NCI-H2107 treated with DMSO at 0.1 percent for 48 hours (cell line): ENCODE measurements at regions not wholly inside any gene's neighbourhood (a gene's known extent, or its start where the extent isn't known, plus 50 kb on each side); places are given as distances from the start of the nearest gene placed in this dataset.

Experiments used
- DNase-seq: peaks from one replicate; lab custom pipeline; 2025; ENCODE audit not compliant: unreplicated experiment; lab: John Stamatoyannopoulos, UW

DNA sequence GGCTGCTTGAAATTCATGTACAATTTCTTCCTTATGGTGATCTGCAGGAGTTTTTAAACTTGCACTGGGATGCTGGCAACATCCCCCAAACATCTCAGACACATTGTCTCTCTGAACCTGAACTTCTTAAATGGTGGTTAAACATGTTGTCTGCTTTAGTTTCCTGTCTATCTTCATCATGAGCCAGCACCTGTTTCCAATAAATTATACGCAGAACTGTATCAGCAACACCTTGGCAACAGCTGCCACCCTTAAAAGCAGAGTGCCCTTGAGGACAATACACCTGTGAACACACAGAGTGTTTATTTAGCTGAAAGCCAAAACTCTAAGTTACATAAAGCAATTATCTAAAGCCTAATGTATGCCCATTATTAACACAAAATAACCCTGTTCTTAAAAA lies 242.9 kb downstream of the WNT5A start:
- peak; percentile 86 for DNase-seq

DNA sequence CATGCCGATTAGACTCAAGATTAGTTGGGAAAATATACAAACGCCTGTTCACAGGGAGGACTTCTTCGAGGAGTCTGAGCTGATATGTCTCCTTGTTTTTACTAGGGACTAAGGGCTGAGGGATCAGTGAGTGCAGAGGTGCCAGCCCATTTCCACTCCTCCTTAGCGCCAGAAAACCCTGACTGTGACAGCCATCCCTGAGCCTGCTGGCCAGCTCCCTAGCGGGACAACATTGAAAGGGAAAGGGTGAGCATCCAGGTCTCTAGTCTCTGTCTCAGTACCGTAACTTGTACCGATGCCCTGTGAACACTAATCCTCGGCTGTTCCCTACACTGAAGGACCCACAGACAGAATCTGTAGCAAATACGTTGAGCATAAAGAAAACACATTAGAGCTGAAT lies 243.4 kb downstream of the WNT5A start:
- DNase-seq, result no peak

- no peak for DNase-seq
Measured at GRCh38 chr3:55242921-55243320, 244.2 kb downstream of the WNT5A start.

- DNase-seq, result no peak
Measured at GRCh38 chr3:55241098-55241497, 246.0 kb downstream of the WNT5A start.

GRCh38 chr3:55235416-55235815 lies 251.7 kb downstream of the WNT5A start:
- no peak for DNase-seq

DNA sequence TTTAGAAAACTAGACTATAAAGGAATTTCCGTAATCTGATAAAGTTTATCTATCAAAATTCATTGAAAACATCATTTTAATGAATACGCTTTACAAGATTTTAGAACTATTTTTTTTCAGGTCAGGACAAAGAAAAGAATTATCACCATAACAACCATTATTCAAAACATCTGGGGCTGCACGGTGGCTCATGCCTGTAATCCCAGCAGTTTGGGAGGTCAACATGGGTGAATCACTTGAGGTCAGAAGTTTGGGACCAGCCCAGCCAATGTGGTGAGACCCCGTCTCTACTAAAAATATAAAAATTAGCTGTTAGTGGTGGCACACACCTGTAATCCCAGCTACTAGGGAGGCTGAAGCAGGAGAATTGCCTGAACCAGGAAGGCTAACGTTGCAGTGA lies 260.4 kb downstream of the WNT5A start:
- no peak for DNase-seq

DNA sequence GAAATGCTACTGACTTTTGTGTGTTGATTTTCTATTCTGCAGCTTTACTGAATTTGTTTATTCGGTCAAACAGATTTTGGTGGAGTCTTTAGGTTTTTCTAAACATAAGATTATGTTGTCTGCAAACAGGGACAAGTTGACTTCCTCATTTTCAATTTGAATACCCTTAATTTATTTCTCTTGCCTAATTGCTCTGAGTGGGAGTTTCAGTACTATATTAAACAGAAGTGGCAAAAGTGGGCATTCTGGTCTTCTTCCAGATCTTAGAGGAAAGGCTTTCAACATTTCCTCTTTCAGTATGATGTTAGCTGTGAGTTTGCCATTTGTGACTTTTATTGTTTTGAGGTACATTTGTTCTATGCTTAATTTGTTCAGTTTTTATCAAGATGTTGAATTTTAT lies 268.5 kb downstream of the WNT5A start:
- no peak for DNase-seq

DNA sequence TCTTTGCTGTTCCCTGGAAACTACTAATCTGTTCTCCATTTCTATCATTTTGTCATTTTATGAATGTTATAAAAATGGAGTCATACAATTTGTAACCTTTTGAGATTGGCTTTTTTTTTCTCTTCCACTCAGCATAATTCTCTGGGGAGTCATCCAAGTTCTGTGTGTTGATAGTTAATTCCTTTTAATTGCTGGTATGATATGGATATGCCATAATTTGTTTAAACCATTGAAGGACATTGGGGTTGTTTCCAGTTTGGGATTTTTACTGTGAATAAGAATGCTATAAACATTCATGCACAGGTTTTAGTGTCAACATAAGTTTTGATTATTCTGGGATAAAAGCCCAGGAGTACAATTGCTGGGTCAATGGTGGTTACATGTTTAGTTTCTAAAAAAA lies 279.4 kb downstream of the WNT5A start:
- DNase-seq, result no peak

- DNase-seq, result no peak
Measured at GRCh38 chr3:55205990-55206389, 278.1 kb upstream of the LRTM1 start.

DNA sequence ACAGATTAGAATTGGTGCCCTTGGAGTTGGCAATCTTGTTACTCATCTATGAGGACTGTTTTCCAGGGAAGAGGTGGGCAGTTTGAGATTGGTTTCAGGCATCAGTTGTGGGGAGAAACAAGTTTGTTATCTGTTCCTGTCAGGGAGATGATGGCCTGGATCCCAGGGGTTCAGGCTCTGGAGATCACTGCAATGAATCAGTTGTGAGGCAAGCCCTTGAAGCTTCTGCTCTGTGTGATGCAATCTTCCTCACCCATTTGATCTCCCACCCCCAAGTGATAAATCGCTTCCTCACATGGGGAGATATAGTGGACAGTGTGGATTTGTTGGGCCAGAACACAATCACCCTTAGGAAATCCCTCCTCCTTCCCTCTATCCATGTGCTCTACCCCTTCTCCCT lies 276.6 kb upstream of the LRTM1 start:
- DNase-seq, result no peak

DNA sequence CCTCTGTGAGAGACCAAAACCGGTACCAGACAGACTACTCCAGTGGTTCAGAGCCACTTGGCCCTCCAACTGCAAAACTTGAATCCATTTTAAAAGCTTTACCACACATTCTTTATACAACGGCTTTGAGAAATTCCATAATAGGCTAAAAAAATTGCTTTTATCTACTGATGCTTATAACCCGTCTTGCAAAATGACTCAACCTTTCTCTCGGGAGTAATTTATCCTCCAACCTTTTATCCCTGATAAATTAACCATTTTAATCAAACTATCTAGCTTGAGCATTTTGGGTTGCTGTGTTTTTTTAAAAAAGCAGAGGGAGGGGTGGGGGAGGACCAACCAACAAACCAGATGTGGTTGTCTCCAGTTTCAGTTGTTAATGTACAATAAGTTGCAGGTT lies 275.7 kb upstream of the LRTM1 start:
- no peak for DNase-seq

GRCh38 chr3:55203006-55203405 lies 275.1 kb upstream of the LRTM1 start:
- DNase-seq, result no peak

DNA sequence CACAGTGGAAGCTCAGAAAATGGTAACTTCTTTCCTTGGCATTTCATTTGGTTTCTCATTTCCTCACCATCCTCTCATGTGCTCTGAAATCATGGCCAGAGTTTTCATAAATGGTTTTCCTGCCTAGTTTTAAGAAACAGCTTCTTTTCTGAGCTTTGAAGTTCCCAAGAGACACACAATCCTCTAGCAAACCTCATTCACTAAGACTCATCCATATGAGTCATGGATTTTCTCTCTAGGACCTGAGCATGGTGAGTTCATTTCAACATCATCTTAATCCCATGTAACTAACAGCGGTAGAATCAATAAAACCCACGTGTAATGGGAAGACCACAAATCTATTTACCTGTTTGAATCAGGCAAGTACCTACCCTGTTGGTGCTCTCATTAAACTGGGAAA lies 274.5 kb upstream of the LRTM1 start:
- no peak for DNase-seq

- no peak for DNase-seq
Measured at GRCh38 chr3:55201779-55202178, 273.9 kb upstream of the LRTM1 start.

DNA sequence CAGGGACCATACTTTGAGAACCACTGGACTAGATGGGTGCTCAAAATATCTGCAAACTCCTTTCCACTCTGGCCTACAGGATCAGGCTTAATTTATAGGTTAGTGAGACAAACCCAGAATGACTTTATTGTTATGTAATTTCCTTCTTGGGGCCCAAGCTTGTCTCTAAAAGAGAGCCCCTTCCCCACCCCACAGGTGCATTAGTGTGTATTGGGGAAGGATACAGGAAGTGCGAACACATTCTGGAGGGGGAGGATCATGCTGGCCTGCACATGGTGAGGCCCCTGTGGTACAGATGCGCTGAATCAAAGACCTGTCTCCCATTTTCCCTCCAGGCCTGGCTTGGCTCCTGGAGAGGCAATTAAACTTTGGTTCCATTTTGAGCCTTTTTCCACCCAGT lies 273.0 kb upstream of the LRTM1 start:
- no peak for DNase-seq

- no peak for DNase-seq
Measured at GRCh38 chr3:55198554-55198953, 270.7 kb upstream of the LRTM1 start.

DNA sequence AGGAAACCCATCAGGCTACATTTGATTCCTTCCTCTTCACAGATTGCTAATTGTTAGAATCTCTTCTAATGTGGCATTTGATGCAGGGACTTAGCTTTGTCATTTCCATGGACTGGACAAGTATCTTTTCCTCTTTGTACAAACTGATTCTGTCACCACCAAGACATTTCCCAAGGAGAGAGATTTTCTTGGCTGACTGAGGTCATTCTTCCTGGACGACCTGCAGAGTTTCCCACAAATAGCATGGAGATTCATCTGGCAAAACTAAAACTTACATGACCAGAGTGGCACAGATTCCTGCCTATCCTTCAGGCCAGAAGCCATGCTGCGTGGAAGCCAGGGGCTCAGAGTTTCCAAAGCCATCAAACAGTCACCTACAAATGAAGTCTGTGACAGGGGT lies 269.2 kb upstream of the LRTM1 start:
- DNase-seq, result no peak

DNA sequence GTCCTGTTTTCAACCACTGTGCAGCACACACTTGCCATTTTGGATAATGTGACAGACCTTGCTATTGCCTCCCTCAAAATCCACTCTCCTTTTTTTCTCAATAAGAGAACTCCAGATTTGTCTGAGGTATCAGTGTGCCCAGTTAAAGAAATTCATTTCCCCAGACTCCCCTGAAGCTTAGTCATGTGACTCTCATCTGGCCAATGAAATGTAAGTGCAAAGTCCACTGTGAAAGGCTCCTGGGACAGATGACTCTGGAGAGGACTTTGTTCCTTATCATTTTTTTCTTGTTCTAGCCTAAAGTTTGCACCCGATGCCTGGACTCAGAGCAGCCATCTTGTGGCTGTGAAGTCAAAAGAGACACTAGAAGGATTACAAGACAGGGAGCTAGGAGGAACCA lies 268.6 kb upstream of the LRTM1 start:
- no peak for DNase-seq

GRCh38 chr3:55194376-55194775 lies 266.5 kb upstream of the LRTM1 start:
- DNase-seq, result no peak

- DNase-seq, result no peak
Measured at GRCh38 chr3:55191911-55192775, 264.3 kb upstream of the LRTM1 start.

DNA sequence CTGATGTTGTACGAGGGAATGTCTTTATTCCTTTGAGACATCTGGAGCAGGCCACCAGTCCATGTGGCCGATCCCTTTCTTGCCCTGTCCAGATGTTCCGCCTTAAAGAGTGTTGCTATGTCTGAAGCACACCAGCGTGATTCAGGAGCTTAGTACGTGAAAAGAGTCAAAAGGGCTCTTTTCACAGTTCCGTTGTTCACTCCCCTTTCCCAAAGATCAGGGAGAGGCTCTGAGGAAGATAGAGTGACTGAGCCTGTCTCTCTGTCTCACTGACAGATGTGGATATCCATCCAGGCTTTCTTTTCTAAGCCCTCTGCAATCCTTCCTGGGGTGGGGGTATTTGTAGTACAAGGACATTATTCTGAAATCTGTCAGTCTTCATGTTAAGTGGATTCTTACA lies 262.5 kb upstream of the LRTM1 start:
- DNase-seq, result no peak

DNA sequence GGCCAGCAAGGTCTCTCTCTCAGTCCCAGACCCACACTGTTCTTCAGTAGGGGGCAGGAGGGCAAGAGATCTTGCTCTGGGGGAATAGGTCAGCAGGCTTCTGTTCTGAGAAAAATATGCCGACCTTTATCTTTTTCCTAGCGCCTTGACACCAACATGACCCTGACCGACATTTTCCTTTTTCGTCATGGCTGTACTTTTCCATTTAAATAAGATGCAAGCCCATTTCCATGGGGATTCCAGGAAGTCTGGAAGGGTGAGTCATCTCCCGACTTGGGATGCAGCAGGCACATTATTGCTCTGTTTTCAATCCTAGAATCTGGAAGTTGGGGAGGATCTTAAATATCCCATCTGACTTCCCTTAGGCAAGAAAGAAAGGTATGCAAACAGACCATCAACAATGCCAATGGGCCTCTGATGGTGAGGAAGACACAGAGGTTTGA lies 261.5 kb upstream of the LRTM1 start:
- DNase-seq, result no peak

DNA sequence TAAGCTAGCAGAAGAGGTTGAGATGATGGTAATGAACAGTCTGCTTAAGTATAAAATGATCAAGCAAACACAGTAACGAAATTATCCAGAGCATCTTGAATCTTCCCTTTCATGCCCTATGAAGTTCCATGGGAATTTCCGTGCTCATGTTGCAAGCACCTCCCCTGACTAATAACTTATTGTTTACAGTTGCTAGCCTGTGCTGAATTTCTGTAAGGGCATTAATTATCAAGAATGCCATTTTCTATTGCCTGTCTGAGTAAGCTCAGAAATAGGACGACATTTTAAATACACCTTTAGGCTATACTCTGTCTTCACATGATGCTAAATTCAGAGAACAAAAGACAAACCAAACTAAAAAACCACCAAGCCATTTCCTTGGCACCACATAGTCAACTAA lies 257.5 kb upstream of the LRTM1 start:
- DNase-seq, result no peak
